ENCODE measurements at regions not wholly inside any gene's neighbourhood (a gene's known extent, or its start where the extent isn't known, plus 50 kb on each side); places are given as distances from the start of the nearest gene placed in this dataset.
A peak's percentile ranks its signal among the peaks of the same experiment; 100 is the strongest.

DNA sequence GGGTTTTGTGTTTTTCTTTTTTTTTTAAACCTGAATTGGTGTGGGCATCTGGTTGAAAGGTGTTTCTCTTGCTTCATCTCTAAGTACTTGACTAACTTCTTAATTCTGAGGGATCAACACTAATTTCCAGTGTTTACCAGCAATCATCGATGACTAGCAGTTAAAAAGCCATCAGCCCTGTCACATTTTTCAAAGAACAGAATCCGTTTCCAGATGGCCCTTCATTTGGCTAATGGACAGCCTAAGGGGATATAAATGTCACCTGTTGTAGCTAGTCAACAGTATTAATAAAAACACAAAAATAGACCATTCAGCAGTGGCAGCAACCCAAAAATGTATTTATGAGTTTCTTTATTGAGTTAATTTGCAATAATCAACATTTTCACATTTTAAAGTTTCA lies 1076.5 kb downstream of the MAT2B start:
- H3K4me3 ChIP-seq (ENCODE audit: insufficient read depth, low read length, poor library complexity, severe bottlenecking) = no peak overlapping the region
- H4K20me1 ChIP-seq (ENCODE audit: low read depth, low read length) = no peaks in the 10 kb centered on the region
- no peaks in the 10 kb centered on the region for H3K27me3 ChIP-seq (ENCODE audit: low read length)
- no peaks in the 10 kb centered on the region for H3F3A ChIP-seq (ENCODE audit: insufficient read depth)
- H2AFZ ChIP-seq (ENCODE audit: low read depth, low read length, severe bottlenecking) = no peak overlapping the region
- H3K27ac ChIP-seq (ENCODE audit: low read depth, low read length) = no peak overlapping the region
- no peaks in the 10 kb centered on the region for H3K9me2 ChIP-seq (replicated peaks; ENCODE audit: insufficient read depth, low read length)
- H3K9me3 ChIP-seq (ENCODE audit: insufficient read depth, low read length) = no peaks in the 10 kb centered on the region
- TF ChIP-seq CTCF (IDR thresholded peaks at IDR 0.05; ENCODE audit: insufficient read depth, low read length, poor library complexity, severe bottlenecking) (no peak), EZH2phosphoT487 (conservative IDR thresholded peaks at IDR 0.05; ENCODE audit: low read length) (no peak)
- H3K79me2 ChIP-seq (ENCODE audit: insufficient read depth, low read length) = no peaks in the 10 kb centered on the region
- H3K9ac ChIP-seq (ENCODE audit: low read length) = no peak overlapping the region
- H3K4me2 ChIP-seq (ENCODE audit: low read depth, low read length, poor library complexity, severe bottlenecking) = no peak overlapping the region
- no peaks in the 10 kb centered on the region for H3K36me3 ChIP-seq (ENCODE audit: low read length)

DNA sequence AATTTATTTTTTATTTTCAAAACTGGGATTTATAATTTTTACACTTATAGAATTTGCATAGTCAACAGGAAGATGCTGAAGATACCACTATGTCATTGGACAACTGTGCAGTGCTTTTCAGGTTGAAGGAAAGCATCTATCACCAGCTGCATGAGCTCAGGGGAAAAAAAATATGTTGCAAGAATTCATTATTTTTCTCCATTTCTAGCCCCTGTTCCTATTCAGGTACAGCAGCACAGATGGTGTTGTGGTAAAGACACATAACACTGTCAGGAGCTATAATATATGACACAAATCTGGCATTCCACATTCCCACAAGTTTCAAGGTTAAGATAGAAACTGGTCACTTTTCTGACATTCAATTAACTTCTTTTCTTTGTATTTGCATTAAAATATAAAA lies 1088.6 kb downstream of the MAT2B start:
- no peaks in the 10 kb centered on the region; the same call in 1 of the 2 replicates for H3K27me3 ChIP-seq (ENCODE audit: low read length)
- H3K4me3 ChIP-seq (ENCODE audit: insufficient read depth, low read length, poor library complexity, severe bottlenecking) = no peak overlapping the region
- H3K36me3 ChIP-seq (ENCODE audit: low read length) = no peaks in the 10 kb centered on the region
- no peak overlapping the region for H3K27ac ChIP-seq (ENCODE audit: low read depth, low read length)
- TF ChIP-seq CTCF (IDR thresholded peaks at IDR 0.05; ENCODE audit: insufficient read depth, low read length, poor library complexity, severe bottlenecking) = no peak
- no peak for TF ChIP-seq EZH2phosphoT487 (conservative IDR thresholded peaks at IDR 0.05; ENCODE audit: low read length)
- H3K9ac ChIP-seq (ENCODE audit: low read length) = no peak overlapping the region
- H3K9me3 ChIP-seq (ENCODE audit: insufficient read depth, low read length) = no peaks in the 10 kb centered on the region
- no peaks in the 10 kb centered on the region for H3K79me2 ChIP-seq (ENCODE audit: insufficient read depth, low read length)
- H3K4me2 ChIP-seq (ENCODE audit: low read depth, low read length, poor library complexity, severe bottlenecking) = no peak overlapping the region
- no peak overlapping the region for H2AFZ ChIP-seq (ENCODE audit: low read depth, low read length, severe bottlenecking)
- H3K9me2 ChIP-seq (replicated peaks; ENCODE audit: insufficient read depth, low read length) = no peaks in the 10 kb centered on the region
- H3F3A ChIP-seq (ENCODE audit: insufficient read depth) = no peaks in the 10 kb centered on the region
- no peaks in the 10 kb centered on the region for H4K20me1 ChIP-seq (ENCODE audit: low read depth, low read length)

DNA sequence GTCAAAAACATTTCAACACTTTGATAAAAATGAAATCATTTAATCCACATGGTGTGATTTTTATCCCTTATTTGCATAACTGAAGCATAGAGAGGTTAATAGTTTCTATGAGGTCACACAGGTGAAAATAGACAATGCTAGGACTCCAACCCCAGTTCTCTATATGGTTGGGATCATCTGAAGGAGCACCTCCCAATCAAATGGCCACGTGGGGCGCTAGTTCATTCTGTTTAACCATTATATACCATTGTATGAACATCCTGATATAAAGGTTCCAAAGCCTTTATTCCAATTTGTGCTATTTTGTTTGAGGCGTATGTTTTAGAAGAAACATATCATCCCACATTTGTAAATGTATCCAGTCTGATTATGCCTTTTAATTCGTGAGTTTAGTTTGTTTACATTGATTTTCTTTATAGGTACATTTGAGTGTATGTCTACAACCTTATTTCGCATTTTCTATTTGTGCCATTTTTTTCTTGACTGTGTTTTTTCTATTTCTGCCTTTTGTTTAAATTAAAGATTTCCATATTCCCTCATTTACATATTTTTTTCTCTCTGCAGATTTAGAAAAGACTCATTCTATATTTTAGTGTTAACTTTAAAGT lies 1092.0 kb downstream of the MAT2B start:
- H3K9me3 ChIP-seq (ENCODE audit: insufficient read depth, low read length) = no peaks in the 10 kb centered on the region

More for the DNA sequence above, 1092.0 kb downstream of the MAT2B start:
- H4K20me1 ChIP-seq (ENCODE audit: low read depth, low read length) = no peaks in the 10 kb centered on the region
- no peaks in the 10 kb centered on the region for H3K9me2 ChIP-seq (replicated peaks; ENCODE audit: insufficient read depth, low read length)
- no peak overlapping the region for H3K4me3 ChIP-seq (ENCODE audit: insufficient read depth, low read length, poor library complexity, severe bottlenecking)
- no peaks in the 10 kb centered on the region for H3K79me2 ChIP-seq (ENCODE audit: insufficient read depth, low read length)
- no peaks in the 10 kb centered on the region; the same call in 1 of the 2 replicates for H3K27me3 ChIP-seq (ENCODE audit: low read length)
- no peak overlapping the region for H3K4me2 ChIP-seq (ENCODE audit: low read depth, low read length, poor library complexity, severe bottlenecking)
- no peaks in the 10 kb centered on the region for H3F3A ChIP-seq (ENCODE audit: insufficient read depth)
- no peaks in the 10 kb centered on the region for H3K36me3 ChIP-seq (ENCODE audit: low read length)
- no peak overlapping the region for H3K9ac ChIP-seq (ENCODE audit: low read length)
- H3K27ac ChIP-seq (ENCODE audit: low read depth, low read length) = no peak overlapping the region
- TF ChIP-seq CTCF (IDR thresholded peaks at IDR 0.05; ENCODE audit: insufficient read depth, low read length, poor library complexity, severe bottlenecking) (peak; percentile 56), EZH2phosphoT487 (conservative IDR thresholded peaks at IDR 0.05; ENCODE audit: low read length) (no peak)
- H2AFZ ChIP-seq (ENCODE audit: low read depth, low read length, severe bottlenecking) = no peak overlapping the region

Measured in SU-DHL-6 (cell line).